Kasumi-1 (cell line): ENCODE measurements at regions not wholly inside any gene's neighbourhood (a gene's known extent, or its start where the extent isn't known, plus 50 kb on each side); places are given as distances from the start of the nearest gene placed in this dataset.
A peak's percentile ranks its signal among the peaks of the same experiment; 100 is the strongest.

Experiments
- DNase-seq, 2 experiments: peaks; one replicate each; lab custom pipeline; 2025; lab: John Stamatoyannopoulos, UW

- no peak for DNase-seq
These were observed 395.5 kb downstream of the LRFN5 start for GRCh38 chr14:42002141-42002540.

GRCh38 chr14:42001431-42001830 lies 394.8 kb downstream of the LRFN5 start:
- DNase-seq = no peak

GRCh38 chr14:42000450-42000849 lies 393.8 kb downstream of the LRFN5 start:
- no peak for DNase-seq

GRCh38 chr14:41993687-41994086 lies 387.0 kb downstream of the LRFN5 start:
- DNase-seq = no peak

GRCh38 chr14:41986700-41987099 lies 380.0 kb downstream of the LRFN5 start:
- DNase-seq = no peak

GRCh38 chr14:41986083-41986645 lies 379.5 kb downstream of the LRFN5 start:
- no peak for DNase-seq

GRCh38 chr14:41973178-41973577 lies 366.5 kb downstream of the LRFN5 start:
- DNase-seq = peak; percentile 89 to 93

GRCh38 chr14:41972531-41972930 lies 365.9 kb downstream of the LRFN5 start:
- no peak for DNase-seq

GRCh38 chr14:41960281-41960680 lies 353.6 kb downstream of the LRFN5 start:
- DNase-seq = no peak

- DNase-seq = no peak
These were observed 350.8 kb downstream of the LRFN5 start for GRCh38 chr14:41957459-41957858.
